Panc1 (cell line): ENCODE measurements at regions not wholly inside any gene's neighbourhood (a gene's known extent, or its start where the extent isn't known, plus 50 kb on each side); places are given as distances from the start of the nearest gene placed in this dataset.

Experiments used
- POLR2AphosphoS5 ChIP-seq: IDR thresholded peaks from 2 replicates; pipeline ENCODE4 v1.6.1; 2012; ENCODE audit warnings: mild to moderate bottlenecking, low read depth, low read length, moderate library complexity
- TCF7L2 ChIP-seq: IDR thresholded peaks from 2 replicates; pipeline ENCODE4 v1.6.1; 2011; ENCODE audit warnings: mild to moderate bottlenecking, low read depth, low read length, inconsistent platforms
- TF ChIP-seq, protein P1 (sequence below): fragments of 450-650 bp; IDR thresholded peaks from 2 replicates; pipeline ENCODE4 v1.5.1; 2017; ENCODE audit warnings: mild to moderate bottlenecking
- TF ChIP-seq, protein P2 (sequence below), 2 experiments: IDR thresholded peaks; 2 replicates each; pipeline ENCODE4 v1.6.1; 2011 to 2012; ENCODE audit warnings: low read depth in 2 of 2, control low read depth in 1 of 2, low read length in 1 of 2, mild to moderate bottlenecking in 1 of 2, moderate library complexity in 1 of 2; ENCODE audit not compliant: insufficient read depth in 1 of 2

DNA sequence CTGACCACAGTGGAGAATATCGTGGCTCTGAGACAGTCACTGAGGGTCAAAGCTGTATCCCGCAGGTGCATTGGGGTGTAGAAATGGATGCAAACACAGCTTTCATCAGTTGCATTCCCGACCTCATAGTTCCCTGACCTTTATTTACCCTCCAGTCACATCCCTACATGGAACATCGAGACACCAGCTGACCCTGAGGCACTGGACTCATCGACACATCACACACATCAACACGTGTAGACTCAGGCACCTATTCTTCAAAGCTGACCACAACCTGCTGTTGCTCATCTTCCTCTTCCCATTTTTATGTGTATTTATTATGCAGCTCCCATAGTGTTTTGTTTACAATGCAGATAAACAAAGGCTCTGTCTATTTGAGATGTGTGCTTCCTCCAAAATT lies 396.9 kb upstream of the NRP1 start:
- TF ChIP-seq, protein P1, sequence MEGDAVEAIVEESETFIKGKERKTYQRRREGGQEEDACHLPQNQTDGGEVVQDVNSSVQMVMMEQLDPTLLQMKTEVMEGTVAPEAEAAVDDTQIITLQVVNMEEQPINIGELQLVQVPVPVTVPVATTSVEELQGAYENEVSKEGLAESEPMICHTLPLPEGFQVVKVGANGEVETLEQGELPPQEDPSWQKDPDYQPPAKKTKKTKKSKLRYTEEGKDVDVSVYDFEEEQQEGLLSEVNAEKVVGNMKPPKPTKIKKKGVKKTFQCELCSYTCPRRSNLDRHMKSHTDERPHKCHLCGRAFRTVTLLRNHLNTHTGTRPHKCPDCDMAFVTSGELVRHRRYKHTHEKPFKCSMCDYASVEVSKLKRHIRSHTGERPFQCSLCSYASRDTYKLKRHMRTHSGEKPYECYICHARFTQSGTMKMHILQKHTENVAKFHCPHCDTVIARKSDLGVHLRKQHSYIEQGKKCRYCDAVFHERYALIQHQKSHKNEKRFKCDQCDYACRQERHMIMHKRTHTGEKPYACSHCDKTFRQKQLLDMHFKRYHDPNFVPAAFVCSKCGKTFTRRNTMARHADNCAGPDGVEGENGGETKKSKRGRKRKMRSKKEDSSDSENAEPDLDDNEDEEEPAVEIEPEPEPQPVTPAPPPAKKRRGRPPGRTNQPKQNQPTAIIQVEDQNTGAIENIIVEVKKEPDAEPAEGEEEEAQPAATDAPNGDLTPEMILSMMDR: no peak
- TF ChIP-seq POLR2AphosphoS5 (no peak), TCF7L2 (no peak)
- TF ChIP-seq, protein P2, sequence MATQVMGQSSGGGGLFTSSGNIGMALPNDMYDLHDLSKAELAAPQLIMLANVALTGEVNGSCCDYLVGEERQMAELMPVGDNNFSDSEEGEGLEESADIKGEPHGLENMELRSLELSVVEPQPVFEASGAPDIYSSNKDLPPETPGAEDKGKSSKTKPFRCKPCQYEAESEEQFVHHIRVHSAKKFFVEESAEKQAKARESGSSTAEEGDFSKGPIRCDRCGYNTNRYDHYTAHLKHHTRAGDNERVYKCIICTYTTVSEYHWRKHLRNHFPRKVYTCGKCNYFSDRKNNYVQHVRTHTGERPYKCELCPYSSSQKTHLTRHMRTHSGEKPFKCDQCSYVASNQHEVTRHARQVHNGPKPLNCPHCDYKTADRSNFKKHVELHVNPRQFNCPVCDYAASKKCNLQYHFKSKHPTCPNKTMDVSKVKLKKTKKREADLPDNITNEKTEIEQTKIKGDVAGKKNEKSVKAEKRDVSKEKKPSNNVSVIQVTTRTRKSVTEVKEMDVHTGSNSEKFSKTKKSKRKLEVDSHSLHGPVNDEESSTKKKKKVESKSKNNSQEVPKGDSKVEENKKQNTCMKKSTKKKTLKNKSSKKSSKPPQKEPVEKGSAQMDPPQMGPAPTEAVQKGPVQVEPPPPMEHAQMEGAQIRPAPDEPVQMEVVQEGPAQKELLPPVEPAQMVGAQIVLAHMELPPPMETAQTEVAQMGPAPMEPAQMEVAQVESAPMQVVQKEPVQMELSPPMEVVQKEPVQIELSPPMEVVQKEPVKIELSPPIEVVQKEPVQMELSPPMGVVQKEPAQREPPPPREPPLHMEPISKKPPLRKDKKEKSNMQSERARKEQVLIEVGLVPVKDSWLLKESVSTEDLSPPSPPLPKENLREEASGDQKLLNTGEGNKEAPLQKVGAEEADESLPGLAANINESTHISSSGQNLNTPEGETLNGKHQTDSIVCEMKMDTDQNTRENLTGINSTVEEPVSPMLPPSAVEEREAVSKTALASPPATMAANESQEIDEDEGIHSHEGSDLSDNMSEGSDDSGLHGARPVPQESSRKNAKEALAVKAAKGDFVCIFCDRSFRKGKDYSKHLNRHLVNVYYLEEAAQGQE (IDR thresholded peaks at IDR 0.05; ENCODE audit: insufficient read depth in 1 of 2, low read depth in 2 of 2, low read length in 1 of 2): no peak
